ENCODE measurements at regions not wholly inside any gene's neighbourhood (a gene's known extent, or its start where the extent isn't known, plus 50 kb on each side); places are given as distances from the start of the nearest gene placed in this dataset.

DNA sequence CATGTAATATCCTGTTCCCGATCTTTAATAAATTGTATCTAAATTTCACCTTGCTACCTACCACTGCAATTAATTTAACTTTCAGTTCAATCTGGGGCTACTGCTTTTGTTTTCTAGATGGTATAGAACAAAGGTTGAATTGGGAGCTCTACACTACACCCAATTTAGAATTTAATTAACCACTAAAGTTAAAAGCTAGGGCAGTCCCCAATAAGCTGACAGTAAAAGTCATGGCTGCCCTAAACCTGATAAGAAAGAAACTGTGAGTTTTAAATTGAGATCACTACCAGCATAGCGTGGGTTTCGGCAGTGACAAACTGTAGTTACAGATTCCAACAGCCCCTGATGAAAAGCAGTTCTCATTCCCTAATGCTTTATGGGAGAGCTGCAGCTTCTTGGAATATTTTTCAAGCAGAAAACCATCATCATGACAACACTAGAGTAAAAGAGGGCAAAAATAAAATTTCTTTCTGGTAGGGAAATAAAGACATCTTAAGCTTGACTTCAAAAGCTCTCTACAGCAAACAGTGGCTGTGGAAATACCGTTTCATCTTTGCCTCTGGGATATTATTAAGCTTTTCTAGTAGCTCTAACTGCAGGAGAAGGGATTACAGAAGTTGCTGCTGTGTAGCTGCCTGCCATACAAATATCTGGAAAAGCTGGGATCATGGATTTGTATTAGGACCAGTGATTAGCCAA lies 1372.1 kb downstream of the EPHA7 start:
- no peak for DNase-seq (ENCODE audit: low spot score)

DNA sequence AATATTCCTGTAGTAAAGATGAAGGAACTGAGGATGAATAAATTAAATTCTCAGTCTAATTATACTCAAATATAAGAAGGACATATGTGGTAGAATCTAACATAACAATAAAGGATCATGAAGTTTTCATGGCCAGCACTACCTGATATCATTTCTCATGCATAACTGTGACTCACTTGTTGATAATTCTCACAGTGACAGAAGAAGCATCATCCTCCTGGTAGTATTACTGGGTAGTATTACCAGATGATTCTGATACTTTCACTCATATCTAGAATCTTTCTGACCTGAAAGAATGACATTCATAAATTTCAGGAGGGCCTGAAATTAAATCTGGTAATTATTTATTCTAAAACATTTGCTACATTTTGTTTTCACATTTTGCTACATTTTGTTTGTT lies 1375.0 kb downstream of the EPHA7 start:
- DNase-seq (ENCODE audit: low spot score): no peak

GRCh38 chr6:92043777-92044176 lies 1375.6 kb downstream of the EPHA7 start:
- no peak for DNase-seq (ENCODE audit: low spot score)

- no peak for DNase-seq (ENCODE audit: low spot score)
These were observed 1392.5 kb downstream of the EPHA7 start for GRCh38 chr6:92026878-92027277.

DNA sequence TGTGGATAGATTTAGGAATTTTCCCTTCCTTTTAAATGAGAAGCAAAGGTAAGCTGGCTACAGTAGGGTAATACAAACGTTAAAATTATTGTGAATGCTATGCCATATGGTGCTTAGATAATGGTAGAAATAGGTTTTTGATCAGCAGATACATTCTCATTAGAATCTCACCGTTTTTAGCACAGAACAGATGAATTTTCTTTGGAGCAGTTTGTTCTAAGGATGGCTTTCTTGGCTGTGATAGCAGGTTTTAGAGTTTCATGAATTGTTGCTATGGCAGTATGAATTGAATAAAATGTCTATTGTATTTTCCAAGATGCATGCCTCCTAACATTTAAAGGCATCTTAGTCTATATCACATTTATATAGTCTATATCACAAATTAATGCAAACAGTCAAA lies 1394.5 kb downstream of the EPHA7 start:
- DNase-seq (ENCODE audit: low spot score): no peak

DNA sequence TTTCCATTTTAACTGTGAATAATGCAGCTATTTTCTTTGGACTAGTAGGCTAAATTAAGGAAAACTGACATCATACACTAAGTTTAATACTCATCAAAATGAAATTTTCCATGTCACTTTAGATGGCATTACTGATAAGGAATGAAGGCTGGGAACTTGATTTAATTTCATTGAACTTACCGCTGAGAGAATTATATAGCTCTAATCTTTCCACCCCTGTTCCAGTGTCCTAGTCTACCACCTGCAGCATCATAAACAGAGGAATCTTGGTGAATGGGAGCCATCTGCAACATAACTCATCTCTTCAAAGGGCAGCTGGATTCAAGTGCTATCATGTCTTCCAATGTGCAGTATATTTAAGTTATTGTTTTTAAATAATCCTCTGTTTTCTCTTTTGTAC lies 1395.2 kb downstream of the EPHA7 start:
- no peak for DNase-seq (ENCODE audit: low spot score)

DNA sequence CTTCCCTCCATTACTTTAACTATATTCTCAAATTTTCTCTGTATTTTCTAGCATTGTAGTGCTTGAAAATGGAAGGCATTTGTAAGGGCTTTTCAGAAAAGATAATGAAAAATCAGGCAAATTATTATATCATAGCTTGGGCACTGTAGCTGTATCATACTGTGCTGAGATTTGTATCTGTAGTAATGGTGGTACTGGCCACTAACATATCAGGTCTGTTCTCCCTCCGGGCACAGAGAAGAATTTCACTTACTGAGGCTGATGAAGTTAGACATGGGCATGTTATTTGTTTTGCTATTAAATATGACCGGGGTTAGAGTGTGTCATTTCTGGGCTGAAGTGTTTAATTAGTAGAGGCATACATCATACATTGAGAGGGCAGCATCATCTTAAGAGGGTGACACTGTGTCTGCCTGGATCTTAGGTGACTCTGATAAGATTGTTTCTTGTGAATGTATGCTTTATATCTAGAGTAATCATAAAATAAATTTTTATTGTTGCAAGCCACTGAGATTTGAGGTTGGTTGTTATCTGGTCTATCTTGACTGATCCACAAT lies 1395.9 kb downstream of the EPHA7 start:
- no peak for DNase-seq (ENCODE audit: low spot score)

GRCh38 chr6:92011681-92012245 lies 1407.6 kb downstream of the EPHA7 start:
- no peak for DNase-seq (ENCODE audit: low spot score)

GRCh38 chr6:92008757-92009502 lies 1410.4 kb downstream of the EPHA7 start:
- no peak for DNase-seq (ENCODE audit: low spot score)

- DNase-seq (ENCODE audit: low spot score): no peak
These were observed 1413.2 kb upstream of the MAP3K7 start for GRCh38 chr6:92000112-92000511.

- no peak for DNase-seq (ENCODE audit: low spot score)
These were observed 1407.9 kb upstream of the MAP3K7 start for GRCh38 chr6:91994787-91995186.

GRCh38 chr6:91982559-91982958 lies 1395.7 kb upstream of the MAP3K7 start:
- no peak for DNase-seq (ENCODE audit: low spot score)

GRCh38 chr6:91976797-91977196 lies 1389.9 kb upstream of the MAP3K7 start:
- DNase-seq (ENCODE audit: low spot score): no peak

GRCh38 chr6:91970700-91971099 lies 1383.8 kb upstream of the MAP3K7 start:
- no peak for DNase-seq (ENCODE audit: low spot score)

DNA sequence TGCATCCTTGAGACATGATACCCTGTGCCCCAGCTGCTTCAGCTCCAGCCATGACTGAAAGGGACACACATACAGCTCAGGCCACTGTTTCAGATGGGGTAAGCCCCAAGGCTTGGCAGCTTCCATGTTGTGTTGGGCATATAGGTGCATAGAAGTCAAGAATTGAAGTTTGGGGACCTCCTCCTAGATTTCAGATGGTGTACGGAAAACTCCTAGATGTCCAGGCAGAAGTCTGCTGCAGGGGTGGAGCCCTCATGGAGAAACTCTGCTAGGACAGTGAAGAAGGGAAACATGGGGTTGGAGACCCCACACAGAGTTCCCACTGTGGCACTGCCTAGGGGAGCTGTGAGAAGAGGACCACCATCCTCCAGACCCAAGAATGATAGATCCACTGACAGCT lies 1379.0 kb upstream of the MAP3K7 start:
- no peak for DNase-seq (ENCODE audit: low spot score)

- DNase-seq (ENCODE audit: low spot score): no peak
These were observed 1374.8 kb upstream of the MAP3K7 start for GRCh38 chr6:91961671-91962070.

DNA sequence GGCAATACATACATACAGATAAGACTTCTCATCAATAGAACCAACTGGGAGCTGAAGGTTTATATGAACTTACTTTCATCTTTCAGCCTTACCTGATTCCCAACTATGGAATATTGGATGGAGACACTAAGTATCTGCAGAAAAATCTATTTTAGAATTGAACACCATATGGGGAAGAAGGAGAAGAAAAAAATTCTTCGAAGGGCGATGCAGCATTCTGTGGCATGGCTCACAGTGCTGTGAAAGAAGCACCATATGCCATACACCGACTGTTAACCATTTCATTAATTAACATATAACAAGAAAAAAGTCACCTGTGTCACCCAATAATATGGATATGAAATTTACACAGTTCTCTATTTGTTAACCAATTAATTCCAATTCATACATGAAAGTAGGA lies 1374.4 kb upstream of the MAP3K7 start:
- DNase-seq (ENCODE audit: low spot score): no peak

GRCh38 chr6:91941838-91942237 lies 1355.0 kb upstream of the MAP3K7 start:
- DNase-seq (ENCODE audit: low spot score): no peak

DNA sequence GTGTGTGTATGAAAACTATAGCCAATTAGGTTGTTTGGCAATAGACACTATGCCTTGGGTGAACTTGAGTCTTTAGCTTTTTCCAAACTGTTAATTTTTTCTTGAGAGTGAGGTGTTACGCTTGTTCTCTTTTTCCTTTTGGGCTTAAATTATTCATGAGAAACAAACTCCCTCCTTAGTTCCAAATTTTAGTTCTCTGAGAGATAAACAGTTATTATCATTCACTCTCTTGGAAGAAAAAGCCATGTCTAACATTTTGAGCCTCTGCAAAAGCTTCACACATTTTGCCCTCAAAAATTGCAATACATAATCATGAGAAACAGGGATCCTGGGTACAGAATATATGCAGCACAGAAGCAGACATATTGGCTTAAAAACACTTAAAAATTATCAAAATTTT lies 1353.9 kb upstream of the MAP3K7 start:
- DNase-seq (ENCODE audit: low spot score): no peak

DNA sequence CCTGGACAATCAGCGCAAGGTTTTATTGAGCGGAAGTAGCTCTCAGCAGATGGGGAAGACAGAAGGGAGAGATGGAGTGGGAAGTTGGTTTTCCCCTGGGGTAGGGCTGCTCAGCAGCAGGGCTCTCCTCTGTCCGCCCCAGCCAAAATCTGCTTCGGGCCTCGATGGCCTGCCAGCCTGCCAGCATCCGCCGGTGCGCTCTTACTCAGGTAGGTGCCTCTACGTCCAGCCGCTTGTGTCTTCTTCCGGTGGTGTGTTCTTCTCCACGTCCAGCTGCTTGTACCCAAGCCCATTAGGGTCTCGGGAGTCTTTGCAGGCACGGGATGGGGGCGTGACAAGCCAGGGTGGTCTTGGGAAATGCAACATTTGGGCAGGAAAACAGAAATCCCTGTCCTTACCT lies 1340.0 kb upstream of the MAP3K7 start:
- DNase-seq (ENCODE audit: low spot score): no peak

DNA sequence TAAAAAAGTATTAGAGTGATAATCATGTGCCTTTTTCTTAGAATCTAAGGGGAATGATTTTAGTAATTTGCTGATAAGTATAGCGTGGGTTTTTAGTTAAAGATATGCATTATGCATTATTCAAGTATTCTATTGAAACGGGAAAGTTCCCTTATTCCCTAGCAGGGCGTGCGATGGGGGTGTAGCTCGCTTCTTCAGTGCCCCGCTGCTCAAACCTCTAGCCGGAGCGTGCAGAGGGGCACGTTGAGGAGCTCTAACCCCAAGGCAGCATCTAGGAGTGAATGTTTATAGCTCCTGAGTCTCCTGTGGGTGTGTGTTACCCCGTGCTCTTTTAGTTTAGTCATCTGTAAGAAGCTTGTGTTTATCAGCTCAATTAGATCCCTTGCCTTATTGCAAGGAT lies 1339.5 kb upstream of the MAP3K7 start:
- no peak for DNase-seq (ENCODE audit: low spot score)

- no peak for DNase-seq (ENCODE audit: low spot score)
These were observed 1325.1 kb upstream of the MAP3K7 start for GRCh38 chr6:91911945-91912344.

- no peak for DNase-seq (ENCODE audit: low spot score)
These were observed 1317.8 kb upstream of the MAP3K7 start for GRCh38 chr6:91904586-91905164.
